Right atrium auricular region (tissue), 2 donors: ENCODE measurements at regions not wholly inside any gene's neighbourhood (a gene's known extent, or its start where the extent isn't known, plus 50 kb on each side); places are given as distances from the start of the nearest gene placed in this dataset.

Experiments
- DNase-seq: peaks from one replicate; pipeline ENCODE4 v3.0.0-alpha.2; 2019; ENCODE audit warnings: low spot score
- H3K27ac ChIP-seq, 2 donors: fragments of 200-600 bp; sonication (generic); 1 replicate in 1 of 2; 2 replicates in 1 of 2; pipeline ENCODE4 v1.5.1; 2016 to 2019
- H3K27me3 ChIP-seq, 2 donors: fragments of 200-600 bp; sonication (generic); one replicate each; pipeline versions ENCODE4 v1.5.1 to v1.6.0; 2017 to 2019
- H3K36me3 ChIP-seq: fragments of 200-600 bp; sonication (generic); one replicate; pipeline ENCODE4 v1.5.1; 2016
- H3K4me1 ChIP-seq, 2 donors: fragments of 200-600 bp; sonication (generic); one replicate each; pipeline versions ENCODE4 v1.5.1 to v1.6.0; 2017 to 2019
- H3K4me3 ChIP-seq, 2 donors: fragments of 200-600 bp; sonication (generic); 1 replicate in 1 of 2; 2 replicates in 1 of 2; pipeline ENCODE4 v1.5.1; 2017 to 2019; ENCODE audit warnings: mild to moderate bottlenecking in 1 of 2, moderate library complexity in 1 of 2
- H3K9me3 ChIP-seq, 2 donors: fragments of 200-600 bp; sonication (generic); one replicate each; pipeline ENCODE4 v1.5.1; 2019
- CTCF ChIP-seq, 2 donors: fragments of 200-600 bp; sonication (generic); IDR thresholded peaks; one replicate each; pipeline ENCODE4 v1.5.1; 2019; ENCODE audit warnings: antibody characterized with exemption in 2 of 2

GRCh38 chr6:147660334-147661311 is 152.1 kb downstream of the SAMD5 start:
- Histone ChIP-seq H3K27me3 (no peaks in the 10 kb centered on the region), H3K4me1 (no peaks in the 10 kb centered on the region), H3K9me3 (no peaks in the 10 kb centered on the region), H3K27ac (no peak overlapping the region), H3K4me3 (no peak overlapping the region), H3K36me3 (no peaks in the 10 kb centered on the region)
- TF ChIP-seq CTCF (IDR thresholded peaks at IDR 0.05) = no peak
- no peak for DNase-seq

GRCh38 chr6:147662646-147663045 is 154.2 kb downstream of the SAMD5 start:
- no peak overlapping the region for H3K4me3 ChIP-seq
- no peaks in the 10 kb centered on the region for H3K27me3 ChIP-seq
- H3K36me3 ChIP-seq = no peaks in the 10 kb centered on the region
- TF ChIP-seq CTCF (IDR thresholded peaks at IDR 0.05) = no peak
- H3K27ac ChIP-seq = no peak overlapping the region
- H3K9me3 ChIP-seq = no peaks in the 10 kb centered on the region
- no peaks in the 10 kb centered on the region for H3K4me1 ChIP-seq
- DNase-seq = no peak

GRCh38 chr6:147664092-147664491 is 155.6 kb downstream of the SAMD5 start:
- H3K4me3 ChIP-seq = no peak overlapping the region
- H3K27ac ChIP-seq = no peak overlapping the region
- no peaks in the 10 kb centered on the region for H3K27me3 ChIP-seq
- H3K36me3 ChIP-seq = no peaks in the 10 kb centered on the region
- no peak for DNase-seq
- TF ChIP-seq CTCF (IDR thresholded peaks at IDR 0.05) = no peak
- H3K9me3 ChIP-seq = no peaks in the 10 kb centered on the region
- no peaks in the 10 kb centered on the region for H3K4me1 ChIP-seq

- peaks cover 0 to 9% of the 10 kb centered on the region in 2 donors for H3K9me3 ChIP-seq
- no peak overlapping the region for H3K4me3 ChIP-seq
- no peaks in the 10 kb centered on the region for H3K4me1 ChIP-seq
- H3K36me3 ChIP-seq = no peaks in the 10 kb centered on the region
- no peak overlapping the region for H3K27ac ChIP-seq
- H3K27me3 ChIP-seq = no peaks in the 10 kb centered on the region
- no peak for DNase-seq
- TF ChIP-seq CTCF (IDR thresholded peaks at IDR 0.05) = no peak
Observed at GRCh38 chr6:147666255-147666654, 157.8 kb downstream of the SAMD5 start.

- H3K36me3 ChIP-seq = no peaks in the 10 kb centered on the region
- no peak for TF ChIP-seq CTCF (IDR thresholded peaks at IDR 0.05)
Observed at GRCh38 chr6:147667082-147667481, 158.6 kb downstream of the SAMD5 start.

More at GRCh38 chr6:147667082-147667481, 158.6 kb downstream of the SAMD5 start:
- H3K27ac ChIP-seq = no peak overlapping the region
- DNase-seq = no peak
- no peak overlapping the region for H3K4me3 ChIP-seq
- H3K4me1 ChIP-seq = no peaks in the 10 kb centered on the region
- H3K27me3 ChIP-seq = no peaks in the 10 kb centered on the region
- peaks cover 0 to 9% of the 10 kb centered on the region in 2 donors for H3K9me3 ChIP-seq
